Left ventricle myocardium inferior (tissue), 1 donor: ENCODE measurements at regions not wholly inside any gene's neighbourhood (a gene's known extent, or its start where the extent isn't known, plus 50 kb on each side); places are given as distances from the start of the nearest gene placed in this dataset.
"Not testable (repeated sequence)": the region's sequence is repeated elsewhere in the genome, so short reads cannot be mapped to it uniquely, and the experiment has no call there.

Experiments
- DNase-seq: peaks from one replicate; pipeline ENCODE4 v3.0.0-alpha.2; 2020
- H3K27ac ChIP-seq: fragments of 200-600 bp; replicated peaks from 2 replicates; pipeline ENCODE4 v1.8.0; 2021
- H3K27me3 ChIP-seq: fragments of 200-600 bp; 2 replicates; pipeline ENCODE4 v1.8.0; 2021; ENCODE audit warnings: low read depth
- H3K36me3 ChIP-seq: fragments of 200-600 bp; 2 replicates; pipeline ENCODE4 v1.8.0; 2021
- H3K4me1 ChIP-seq: fragments of 200-600 bp; 2 replicates; pipeline ENCODE4 v1.8.0; 2021
- H3K4me3 ChIP-seq: fragments of 200-600 bp; 2 replicates; pipeline ENCODE4 v1.8.0; 2021; ENCODE audit warnings: mild to moderate bottlenecking, moderate library complexity
- H3K9me3 ChIP-seq: fragments of 200-600 bp; replicated peaks from 2 replicates; pipeline ENCODE4 v1.8.0; 2021
- intact Hi-C: fragments of 100-400 bp; cut with micrococcal nuclease; formaldehyde crosslinking; loops from one replicate; pipeline ENCODE4 v1.11.0; 2022
- TF ChIP-seq, protein P1 (sequence below): fragments of 200-600 bp; IDR thresholded peaks from 2 replicates; pipeline ENCODE4 v1.8.0; 2021; ENCODE audit warnings: antibody characterized with exemption, mild to moderate bottlenecking, borderline replicate concordance
- donor health status: DM: no; HTN: yes; CAD: no; lungs with severe emphysema.

- intact Hi-C loops = no loop called here
- TF ChIP-seq, protein P1, sequence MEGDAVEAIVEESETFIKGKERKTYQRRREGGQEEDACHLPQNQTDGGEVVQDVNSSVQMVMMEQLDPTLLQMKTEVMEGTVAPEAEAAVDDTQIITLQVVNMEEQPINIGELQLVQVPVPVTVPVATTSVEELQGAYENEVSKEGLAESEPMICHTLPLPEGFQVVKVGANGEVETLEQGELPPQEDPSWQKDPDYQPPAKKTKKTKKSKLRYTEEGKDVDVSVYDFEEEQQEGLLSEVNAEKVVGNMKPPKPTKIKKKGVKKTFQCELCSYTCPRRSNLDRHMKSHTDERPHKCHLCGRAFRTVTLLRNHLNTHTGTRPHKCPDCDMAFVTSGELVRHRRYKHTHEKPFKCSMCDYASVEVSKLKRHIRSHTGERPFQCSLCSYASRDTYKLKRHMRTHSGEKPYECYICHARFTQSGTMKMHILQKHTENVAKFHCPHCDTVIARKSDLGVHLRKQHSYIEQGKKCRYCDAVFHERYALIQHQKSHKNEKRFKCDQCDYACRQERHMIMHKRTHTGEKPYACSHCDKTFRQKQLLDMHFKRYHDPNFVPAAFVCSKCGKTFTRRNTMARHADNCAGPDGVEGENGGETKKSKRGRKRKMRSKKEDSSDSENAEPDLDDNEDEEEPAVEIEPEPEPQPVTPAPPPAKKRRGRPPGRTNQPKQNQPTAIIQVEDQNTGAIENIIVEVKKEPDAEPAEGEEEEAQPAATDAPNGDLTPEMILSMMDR = no peak
- no peak overlapping the region for H3K27ac ChIP-seq
Observed at GRCh38 chr7:13106513-13106912, 419.1 kb downstream of the ARL4A start.

DNA sequence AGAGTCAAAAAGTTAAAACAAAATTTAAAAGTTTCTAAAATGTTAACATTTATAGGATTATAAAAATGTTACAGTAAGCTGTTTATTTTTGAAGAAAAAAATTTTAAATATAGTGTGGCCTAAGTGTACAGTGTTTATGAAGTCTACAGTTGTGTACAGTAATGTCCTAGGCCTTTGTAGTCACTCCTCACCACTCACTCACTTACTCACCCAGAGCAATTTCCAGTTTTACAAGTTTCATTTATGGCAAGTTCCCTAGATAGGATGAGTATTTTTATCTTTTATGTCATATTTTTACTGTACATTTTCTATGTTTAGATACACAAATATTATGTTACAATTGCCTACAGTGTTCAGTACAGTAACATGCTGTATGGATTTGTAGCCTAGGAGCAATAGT, 419.9 kb downstream of the ARL4A start:
- DNase-seq = no peak
- Histone ChIP-seq H3K27me3 (no peaks in the 10 kb centered on the region), H3K27ac (no peak overlapping the region), H3K9me3 (peaks cover 7% of the 10 kb centered on the region), H3K4me1 (no peaks in the 10 kb centered on the region), H3K4me3 (no peak overlapping the region), H3K36me3 (no peaks in the 10 kb centered on the region)
- TF ChIP-seq, protein P1 = no peak
- intact Hi-C loops = no loop called here

More at GRCh38 chr7:13106513-13106912, 419.1 kb downstream of the ARL4A start:
- Histone ChIP-seq H3K36me3 (no peaks in the 10 kb centered on the region), H3K9me3 (peaks cover 7% of the 10 kb centered on the region), H3K4me3 (no peak overlapping the region), H3K27me3 (no peaks in the 10 kb centered on the region), H3K4me1 (no peaks in the 10 kb centered on the region)
- no peak for DNase-seq

DNA sequence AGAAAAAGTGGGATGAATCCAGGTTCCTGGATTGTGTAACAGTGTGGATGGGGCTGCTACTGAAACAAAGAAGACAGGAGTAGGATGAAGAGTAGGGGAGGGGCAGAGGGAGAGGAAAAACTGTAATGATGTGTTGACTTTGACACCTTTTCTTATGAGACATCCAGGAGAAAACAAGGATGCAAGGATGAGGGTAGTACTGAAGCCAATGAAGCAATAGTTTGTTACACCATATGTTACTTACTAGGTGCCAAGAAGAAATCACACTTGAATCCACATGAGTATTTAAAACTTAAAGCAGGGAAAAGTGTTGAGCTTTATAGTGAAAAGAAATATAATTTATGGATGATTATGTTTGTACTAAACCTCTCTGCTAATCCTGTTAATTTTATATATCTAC, 420.6 kb downstream of the ARL4A start:
- H3K27ac ChIP-seq = no peak overlapping the region
- H3K36me3 ChIP-seq = no peaks in the 10 kb centered on the region
- no peaks in the 10 kb centered on the region for H3K27me3 ChIP-seq
- TF ChIP-seq, protein P1 = no peak
- H3K9me3 ChIP-seq = peaks cover 7% of the 10 kb centered on the region
- DNase-seq = no peak
- H3K4me3 ChIP-seq = no peak overlapping the region
- H3K4me1 ChIP-seq = no peaks in the 10 kb centered on the region
- intact Hi-C loops = no loop called here

- no peak overlapping the region for H3K4me3 ChIP-seq
- no peak overlapping the region for H3K27ac ChIP-seq
- TF ChIP-seq, protein P1 = no peak
- H3K4me1 ChIP-seq = no peaks in the 10 kb centered on the region
- no peaks in the 10 kb centered on the region for H3K27me3 ChIP-seq
- H3K36me3 ChIP-seq = no peaks in the 10 kb centered on the region
- no peak for DNase-seq
- H3K9me3 ChIP-seq = peaks cover 7% of the 10 kb centered on the region
- intact Hi-C loops = no loop called here
Observed at GRCh38 chr7:13109201-13109600, 421.8 kb downstream of the ARL4A start.

DNA sequence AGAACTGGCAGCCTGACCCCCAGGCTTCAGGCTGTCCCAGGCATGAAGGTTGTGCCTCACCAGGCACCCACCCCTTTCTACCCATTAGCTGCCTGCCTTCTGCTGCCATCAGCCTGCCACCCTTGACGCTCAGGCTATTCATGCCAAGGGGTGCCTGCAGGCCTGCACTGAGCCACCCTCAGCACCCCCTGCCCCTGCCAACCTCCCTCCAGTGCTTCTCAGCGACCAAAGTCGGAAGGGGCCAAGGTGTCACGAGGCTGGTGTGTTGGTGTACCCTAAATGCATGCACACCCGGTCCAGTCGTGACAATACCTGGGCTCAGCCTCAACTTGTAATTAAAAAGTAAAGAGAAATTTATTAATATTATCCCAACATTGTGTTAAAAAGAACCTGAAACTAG, 422.7 kb downstream of the ARL4A start:
- no peak overlapping the region for H3K27ac ChIP-seq
- H3K9me3 ChIP-seq = peaks cover 7% of the 10 kb centered on the region
- H3K4me3 ChIP-seq = no peak overlapping the region
- no peak for DNase-seq
- no peaks in the 10 kb centered on the region for H3K36me3 ChIP-seq
- H3K27me3 ChIP-seq = no peaks in the 10 kb centered on the region
- intact Hi-C loops = no loop called here
- TF ChIP-seq, protein P1 = no peak
- peaks cover 3% of the 10 kb centered on the region for H3K4me1 ChIP-seq

DNA sequence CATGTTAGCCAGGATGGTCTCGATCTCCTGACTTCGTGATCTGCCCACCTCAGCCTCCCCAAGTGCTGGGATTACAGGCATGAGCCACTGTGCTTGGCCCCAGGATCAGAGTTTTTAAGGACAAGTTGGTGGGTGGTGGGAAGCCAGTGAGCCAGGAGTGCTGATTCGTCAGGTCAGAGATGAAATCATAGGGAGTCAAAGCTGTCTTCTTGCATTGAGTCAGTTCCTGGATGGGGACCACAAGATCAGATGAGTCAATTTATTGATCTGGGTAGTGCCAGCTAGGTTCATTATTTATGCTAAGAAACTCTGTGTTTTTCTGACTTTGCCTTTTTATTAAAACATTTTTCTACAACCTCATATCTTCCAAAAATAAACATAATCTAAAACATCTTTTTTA, 423.8 kb downstream of the ARL4A start:
- TF ChIP-seq, protein P1 = no peak
- Histone ChIP-seq H3K4me1 (peaks cover 10% of the 10 kb centered on the region), H3K36me3 (no peaks in the 10 kb centered on the region), H3K27ac (no peak overlapping the region), H3K9me3 (peaks cover 7% of the 10 kb centered on the region), H3K27me3 (no peaks in the 10 kb centered on the region), H3K4me3 (no peak overlapping the region)
- intact Hi-C loops = no loop called here
- DNase-seq = no peak

GRCh38 chr7:13114240-13114639, 426.8 kb downstream of the ARL4A start:
- H3K9me3 ChIP-seq, intact Hi-C loops: not testable (repeated sequence)

More at GRCh38 chr7:13114240-13114639, 426.8 kb downstream of the ARL4A start:
- not testable (repeated sequence) for H3K4me3 ChIP-seq, H3K27ac ChIP-seq, DNase-seq, H3K36me3 ChIP-seq, H3K4me1 ChIP-seq, H3K27me3 ChIP-seq
